Adrenal gland (tissue), 5 donors: ENCODE measurements at regions not wholly inside any gene's neighbourhood (a gene's known extent, or its start where the extent isn't known, plus 50 kb on each side); places are given as distances from the start of the nearest gene placed in this dataset.

Source experiments
- CTCF ChIP-seq, 6 experiments: fragments of 450-650 bp in 4 of 6; fragments of 200-600 bp in 2 of 6; sonication (generic) in 1 of 6; IDR thresholded peaks; 1 replicate in 5 of 6; 2 replicates in 1 of 6; pipeline versions ENCODE4 v1.5.1 to v1.8.0; 2016 to 2021; ENCODE audit warnings: antibody characterized with exemption in 6 of 6, mild to moderate bottlenecking in 2 of 6, moderate library complexity in 1 of 6
- POLR2A ChIP-seq, 2 donors: fragments of 450-650 bp; IDR thresholded peaks; one replicate each; pipeline ENCODE4 v1.6.1; 2017; ENCODE audit warnings: antibody characterized with exemption in 2 of 2, mild to moderate bottlenecking in 2 of 2, moderate library complexity in 1 of 2
- donor health status: DM: no; HTN: no; CAD: no.

DNA sequence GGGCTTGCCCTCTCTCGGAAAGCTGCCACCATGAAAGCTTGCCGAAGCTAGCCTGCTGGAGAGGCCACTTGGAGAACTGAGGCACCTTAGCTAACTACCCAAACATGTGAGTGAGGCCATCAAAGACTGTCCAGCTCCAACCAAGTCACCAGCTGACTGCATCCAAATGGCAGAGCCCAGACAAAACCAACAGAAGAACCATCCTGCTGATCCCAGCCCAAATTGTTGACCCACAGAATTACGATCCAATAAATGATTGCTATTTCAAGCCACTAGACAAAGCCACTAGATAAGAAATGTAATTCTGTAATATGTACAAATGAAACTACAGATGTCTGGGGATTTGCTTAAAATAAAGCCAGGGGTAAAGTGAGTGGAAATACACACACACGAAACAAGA, 109.8 kb upstream of the TRPM1 start:
- TF ChIP-seq CTCF (IDR thresholded peaks at IDR 0.05) = no peak
- no peak for TF ChIP-seq POLR2A (IDR thresholded peaks at IDR 0.05)
